Progenitor cell of endocrine pancreas (in vitro differentiated cells): ENCODE measurements at regions not wholly inside any gene's neighbourhood (a gene's known extent, or its start where the extent isn't known, plus 50 kb on each side); places are given as distances from the start of the nearest gene placed in this dataset.
"Not testable (repeated sequence)": the region's sequence is repeated elsewhere in the genome, so short reads cannot be mapped to it uniquely, and the experiment has no call there.

Source experiments
- DNase-seq: peaks from one replicate; pipeline ENCODE4 v3.0.0; 2021; ENCODE audit warnings: low spot score; ENCODE audit not compliant: unreplicated experiment
- H3K27ac Mint-ChIP-seq: 2 replicates; pipeline ENCODE4 v1.8.0; 2021; ENCODE audit warnings: mild to moderate bottlenecking, moderate library complexity, mixed read lengths
- H3K27me3 Mint-ChIP-seq: 2 replicates; pipeline ENCODE4 v1.8.0; 2021; ENCODE audit warnings: mixed read lengths
- H3K36me3 Mint-ChIP-seq: 2 replicates; pipeline ENCODE4 v1.8.0; 2022; ENCODE audit warnings: mixed read lengths; ENCODE audit not compliant: insufficient read depth
- H3K4me1 Mint-ChIP-seq: 2 replicates; pipeline ENCODE4 v1.8.0; 2021; ENCODE audit warnings: low read depth, mixed read lengths
- H3K4me3 Mint-ChIP-seq: 2 replicates; pipeline ENCODE4 v1.8.0; 2021; ENCODE audit warnings: low read depth, mild to moderate bottlenecking, moderate library complexity, mixed read lengths
- H3K9me3 Mint-ChIP-seq: 2 replicates; pipeline ENCODE4 v1.8.0; 2021; ENCODE audit warnings: low read depth, mixed read lengths
- CTCF ChIP-seq: fragments of 200-600 bp; sonication (generic); IDR thresholded peaks from one replicate; pipeline ENCODE4 v1.5.0; 2021; ENCODE audit warnings: antibody characterized with exemption, mild to moderate bottlenecking; ENCODE audit not compliant: unreplicated experiment

GRCh38 chr1:99397029-99397428 lies 132.7 kb downstream of the PLPPR4 start:
- H3K9me3 Mint-ChIP-seq = no peaks in the 10 kb centered on the region
- TF ChIP-seq CTCF = no peak
- no peaks in the 10 kb centered on the region for H3K27me3 Mint-ChIP-seq
- H3K27ac Mint-ChIP-seq = no peak overlapping the region
- no peak overlapping the region for H3K4me3 Mint-ChIP-seq
- no peaks in the 10 kb centered on the region for H3K36me3 Mint-ChIP-seq
- DNase-seq = no peak
- H3K4me1 Mint-ChIP-seq = peaks cover 4% of the 10 kb centered on the region

DNA sequence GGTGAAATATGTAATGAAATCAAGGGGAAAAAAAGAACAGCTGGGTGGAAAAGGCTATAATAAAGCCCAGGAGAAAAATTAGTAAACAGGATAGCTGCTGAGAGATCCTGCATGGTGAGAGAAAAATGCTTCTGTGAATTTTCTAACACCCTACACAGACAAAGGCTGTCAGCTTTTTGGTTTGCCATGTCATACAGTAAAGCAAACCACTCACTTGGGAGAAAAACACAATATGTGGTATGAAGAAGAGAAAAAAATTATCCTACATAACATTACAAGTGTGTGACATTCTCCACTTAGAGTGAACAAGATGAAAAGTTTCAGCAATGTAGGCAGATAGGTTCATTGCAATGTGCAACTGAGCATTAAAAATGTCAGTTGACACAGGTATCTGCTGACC lies 133.6 kb downstream of the PLPPR4 start:
- Mint-ChIP-seq H3K4me1 (peaks cover 4% of the 10 kb centered on the region), H3K36me3 (no peaks in the 10 kb centered on the region), H3K9me3 (no peaks in the 10 kb centered on the region), H3K27me3 (no peaks in the 10 kb centered on the region), H3K27ac (no peak overlapping the region), H3K4me3 (no peak overlapping the region)
- no peak for TF ChIP-seq CTCF
- DNase-seq = no peak

DNA sequence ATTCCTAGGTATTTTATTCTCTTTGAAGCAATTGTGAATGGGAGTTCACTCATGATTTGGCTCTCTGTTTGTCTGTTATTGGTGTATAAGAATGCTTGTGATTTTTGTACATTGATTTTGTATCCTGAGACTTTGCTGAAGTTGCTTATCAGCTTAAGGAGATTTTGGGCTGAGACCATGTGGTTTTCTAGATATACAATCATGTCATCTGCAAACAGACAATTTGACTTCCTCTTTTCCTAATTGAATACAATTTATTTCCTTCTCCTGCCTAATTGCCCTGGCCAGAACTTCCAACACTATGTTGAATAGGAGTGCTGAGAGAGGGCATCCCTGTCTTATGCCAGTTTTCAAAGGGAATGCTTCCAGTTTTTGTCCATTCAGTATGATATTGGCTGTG lies 137.3 kb downstream of the PLPPR4 start:
- not testable (repeated sequence) for H3K27ac Mint-ChIP-seq, DNase-seq, H3K4me1 Mint-ChIP-seq, H3K36me3 Mint-ChIP-seq, H3K4me3 Mint-ChIP-seq, H3K27me3 Mint-ChIP-seq, H3K9me3 Mint-ChIP-seq

GRCh38 chr1:99404399-99404798 lies 140.1 kb downstream of the PLPPR4 start:
- not testable (repeated sequence) for H3K4me3 Mint-ChIP-seq, DNase-seq, H3K36me3 Mint-ChIP-seq, H3K27ac Mint-ChIP-seq, H3K9me3 Mint-ChIP-seq, H3K4me1 Mint-ChIP-seq, H3K27me3 Mint-ChIP-seq

DNA sequence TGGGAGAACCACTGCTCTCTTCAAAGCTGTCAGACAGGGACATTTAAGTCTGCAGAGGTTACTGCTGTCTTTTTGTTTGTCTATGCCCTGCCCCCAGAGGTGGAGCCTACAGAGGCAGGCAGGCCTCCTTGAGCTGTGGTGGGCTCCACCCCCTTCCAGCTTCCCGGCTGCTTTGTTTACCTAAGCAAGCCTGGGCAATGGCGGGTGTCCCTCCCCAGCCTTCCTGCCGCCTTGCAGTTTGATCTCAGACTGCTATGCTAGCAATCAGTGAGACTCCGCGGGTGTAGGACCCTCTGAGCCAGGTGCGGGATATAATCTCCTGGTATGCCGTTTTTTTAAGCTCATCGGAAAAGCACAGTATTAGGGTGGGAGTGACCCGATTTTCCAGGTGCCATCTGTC lies 141.0 kb downstream of the PLPPR4 start:
- not testable (repeated sequence) for H3K4me1 Mint-ChIP-seq, H3K27me3 Mint-ChIP-seq, DNase-seq, H3K27ac Mint-ChIP-seq, H3K36me3 Mint-ChIP-seq, H3K4me3 Mint-ChIP-seq, H3K9me3 Mint-ChIP-seq

- peaks cover 8% of the 10 kb centered on the region for H3K9me3 Mint-ChIP-seq
- DNase-seq = no peak
- H3K4me3 Mint-ChIP-seq = no peak overlapping the region
- no peak overlapping the region for H3K27ac Mint-ChIP-seq
- peaks cover 8% of the 10 kb centered on the region for H3K4me1 Mint-ChIP-seq
- H3K27me3 Mint-ChIP-seq = no peaks in the 10 kb centered on the region
- no peaks in the 10 kb centered on the region for H3K36me3 Mint-ChIP-seq
- TF ChIP-seq CTCF = no peak
Observed at GRCh38 chr1:99407018-99407417, 142.7 kb downstream of the PLPPR4 start.

DNA sequence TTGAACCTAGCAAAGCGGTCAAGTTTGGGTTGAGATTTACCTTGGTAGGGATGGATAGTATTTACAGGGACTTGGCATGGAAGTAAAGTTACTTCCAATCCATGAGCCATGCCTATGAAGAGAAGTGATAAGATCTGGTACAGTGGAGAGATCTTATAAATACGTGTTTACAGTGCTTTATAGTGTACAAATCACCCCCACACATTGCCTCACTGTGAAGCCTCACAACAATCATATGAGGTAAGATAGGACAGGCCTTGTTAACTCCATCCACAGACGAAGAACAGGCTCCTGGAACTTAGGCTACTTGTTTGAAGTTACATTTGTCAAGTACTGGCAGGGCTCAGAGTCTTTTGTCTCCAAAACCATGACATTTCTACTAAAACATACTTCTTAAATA lies 159.8 kb downstream of the PLPPR4 start:
- Mint-ChIP-seq H3K36me3 (no peaks in the 10 kb centered on the region), H3K9me3 (peaks cover 9% of the 10 kb centered on the region)

More for the DNA sequence above, 159.8 kb downstream of the PLPPR4 start:
- TF ChIP-seq CTCF = no peak
- DNase-seq = no peak
- H3K27ac Mint-ChIP-seq = no peak overlapping the region
- no peak overlapping the region for H3K4me3 Mint-ChIP-seq
- H3K27me3 Mint-ChIP-seq = no peaks in the 10 kb centered on the region
- no peaks in the 10 kb centered on the region for H3K4me1 Mint-ChIP-seq
